ENCODE measurements at regions not wholly inside any gene's neighbourhood (a gene's known extent, or its start where the extent isn't known, plus 50 kb on each side); places are given as distances from the start of the nearest gene placed in this dataset.
"Not testable (repeated sequence)": the region's sequence is repeated elsewhere in the genome, so short reads cannot be mapped to it uniquely, and the experiment has no call there.

DNA sequence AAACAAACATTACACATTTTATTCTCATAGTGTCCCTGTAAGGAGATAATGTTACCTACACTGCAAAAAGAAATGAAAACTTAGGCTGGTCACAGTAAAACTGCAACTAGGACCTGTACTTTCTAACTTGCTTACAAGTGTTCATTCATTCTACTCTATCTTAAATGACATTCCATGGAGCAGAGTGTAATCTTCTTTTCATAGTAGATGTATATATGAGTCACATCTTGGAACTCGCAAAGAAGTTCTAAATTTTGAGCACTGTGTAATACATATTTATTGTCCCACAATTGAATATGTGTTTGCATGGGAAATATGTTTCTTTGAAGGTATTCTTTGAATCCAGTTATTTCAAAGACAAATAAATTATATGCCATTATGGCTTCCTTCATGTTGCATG is 1258.5 kb upstream of the ADGRL2 start:
- DNase-seq: no peak

DNA sequence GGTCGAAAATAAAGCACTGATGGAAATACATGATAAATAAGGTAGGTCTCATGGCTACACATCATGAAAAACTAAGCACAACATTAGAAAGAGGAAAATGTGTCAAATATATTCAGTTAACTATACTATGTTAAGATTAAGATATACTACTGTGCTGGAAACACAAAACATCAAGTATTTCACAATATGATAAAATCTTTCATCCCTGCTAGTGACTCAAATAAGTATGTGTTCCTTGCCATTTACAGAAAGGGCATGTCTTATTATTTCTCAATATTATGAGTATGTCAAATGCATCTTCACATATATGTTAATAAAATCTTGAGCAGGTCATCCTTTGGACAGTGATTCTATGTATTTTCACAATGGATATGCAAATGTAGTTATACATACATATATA is 1260.1 kb upstream of the ADGRL2 start:
- DNase-seq: no peak

DNA sequence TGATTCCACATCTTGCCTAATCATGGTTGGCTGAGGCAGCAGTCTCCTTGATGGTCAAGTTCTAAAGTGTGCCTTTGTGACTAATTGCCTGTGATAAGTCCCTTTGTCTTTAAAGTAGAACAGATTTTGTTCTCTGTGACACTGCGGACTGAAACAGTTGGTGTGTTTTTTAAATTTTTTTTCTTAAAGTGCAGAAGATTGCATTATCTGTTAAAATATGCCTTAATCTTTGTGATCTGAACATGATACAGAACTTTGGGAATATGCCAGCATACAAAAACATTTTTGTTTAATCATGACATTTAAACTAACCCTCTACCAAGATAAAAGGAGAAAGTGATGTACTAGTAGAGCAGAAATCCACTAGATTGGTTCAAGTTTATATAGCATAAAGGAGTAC is 1260.6 kb upstream of the ADGRL2 start:
- no peak for DNase-seq

DNA sequence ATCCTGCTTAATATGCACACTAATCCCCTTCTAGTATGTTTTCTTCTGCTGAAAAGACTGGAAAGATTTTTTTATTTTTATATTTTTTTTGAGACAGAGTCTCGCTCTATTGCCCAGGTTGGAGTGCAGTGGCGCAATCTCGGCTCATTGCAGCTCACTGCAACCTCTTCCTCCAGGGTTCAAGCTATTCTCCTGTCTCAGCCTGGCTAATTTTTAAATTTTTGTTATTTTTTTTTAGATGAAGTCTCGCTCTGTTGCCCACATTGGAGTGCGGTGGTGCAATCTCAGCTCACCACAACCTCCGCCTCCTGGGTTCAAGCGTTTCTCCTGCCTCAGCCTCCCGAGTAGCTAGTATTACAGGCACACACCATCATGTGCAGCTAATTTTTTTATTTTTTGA is 1261.4 kb upstream of the ADGRL2 start:
- not testable (repeated sequence) for DNase-seq

DNA sequence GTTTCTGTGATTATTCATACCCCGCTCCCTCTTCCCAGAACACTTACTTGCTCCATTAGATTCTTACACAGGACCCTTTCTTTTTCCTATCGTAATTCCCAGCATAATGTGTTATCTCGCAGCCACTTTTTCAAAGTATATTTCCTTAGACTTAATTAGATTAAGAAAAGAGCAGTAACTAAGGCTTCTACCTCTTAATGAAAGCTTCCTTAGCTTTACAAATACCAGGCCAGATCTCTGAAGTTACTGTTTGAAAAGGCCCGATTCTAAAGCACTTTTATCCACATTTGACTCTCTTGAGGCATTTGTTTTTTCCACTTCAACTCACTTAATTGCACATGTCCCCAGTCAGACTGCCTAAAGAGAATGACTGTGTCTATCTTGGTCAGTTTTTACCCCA is 1264.3 kb upstream of the ADGRL2 start:
- DNase-seq: no peak

DNA sequence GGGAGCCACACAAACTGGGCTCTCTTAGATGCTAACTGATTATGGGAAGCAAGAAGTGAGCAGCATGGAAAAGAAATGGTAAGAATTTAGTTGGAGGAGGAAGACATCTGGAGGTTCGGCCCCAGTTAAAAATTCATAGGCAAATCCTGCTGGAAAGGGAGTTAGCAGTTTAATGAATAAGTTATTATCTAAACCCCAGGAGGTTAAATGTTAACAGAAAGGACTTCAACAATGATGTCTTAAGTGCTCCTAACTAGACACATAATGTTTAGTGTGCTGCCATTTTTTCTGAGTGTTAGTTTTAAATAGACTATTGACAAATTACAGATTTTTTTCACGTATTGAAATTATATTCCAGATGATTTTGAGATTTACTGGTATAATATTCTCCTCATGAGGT is 1265.3 kb upstream of the ADGRL2 start:
- DNase-seq: no peak

DNA sequence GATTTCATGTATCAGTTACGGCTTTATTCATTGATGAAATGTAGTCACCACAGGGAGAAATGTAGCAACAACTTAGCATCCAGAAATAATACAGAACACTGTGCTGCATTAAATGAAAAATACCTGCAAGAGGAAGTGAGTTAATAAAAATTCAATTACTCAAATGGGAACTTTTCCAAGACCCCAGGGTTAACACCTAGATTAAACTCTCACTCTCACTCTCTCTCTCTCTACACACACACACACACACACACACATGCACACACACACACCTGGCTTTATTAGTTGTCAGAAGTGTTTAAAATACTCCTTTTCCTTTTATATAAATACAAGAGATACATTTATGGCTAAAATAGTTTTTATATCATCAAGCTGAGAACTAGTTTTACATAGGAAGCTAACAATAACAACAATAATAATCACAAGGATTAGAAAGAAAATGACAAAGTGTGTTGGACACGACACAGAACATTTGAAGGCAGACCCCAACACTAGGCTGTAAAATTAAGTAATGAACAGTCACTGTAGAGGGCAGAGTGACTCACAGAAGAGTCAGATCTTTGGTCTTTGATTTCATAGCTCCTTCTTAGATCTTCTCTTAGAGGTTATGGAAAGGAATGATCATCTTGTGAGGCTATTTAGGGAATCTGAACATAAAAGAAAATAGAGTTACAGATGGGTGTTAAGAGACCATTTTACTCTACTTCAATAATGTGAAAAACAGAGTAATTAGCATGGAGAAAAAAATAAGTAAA is 1266.0 kb upstream of the ADGRL2 start:
- no peak for DNase-seq

DNA sequence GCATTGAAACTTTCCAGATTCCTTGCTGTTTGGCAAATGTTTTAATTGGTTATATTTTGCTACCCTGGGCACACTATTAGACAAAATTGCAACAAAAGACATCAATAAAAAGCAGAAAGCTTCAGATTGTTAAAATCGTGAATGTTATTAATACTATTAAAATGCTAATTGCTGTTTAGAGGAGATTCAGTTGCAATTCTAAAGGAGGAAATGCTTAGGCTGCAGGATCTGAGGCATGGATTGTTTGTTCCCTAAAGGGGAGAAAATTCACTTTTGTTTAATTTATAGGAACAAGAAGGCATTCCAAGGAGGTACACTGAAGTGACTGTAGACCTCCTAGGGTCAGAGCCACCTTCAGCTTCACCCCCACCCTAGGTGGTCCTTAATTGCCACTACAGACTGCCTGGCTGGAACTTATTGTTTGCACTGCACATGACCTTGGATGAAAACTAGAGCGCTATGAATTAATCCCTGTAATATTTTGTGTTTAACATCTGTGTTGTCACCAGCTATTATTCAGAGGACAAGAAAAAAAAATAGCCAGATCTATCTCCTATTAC is 1266.9 kb upstream of the ADGRL2 start:
- no peak for DNase-seq

DNA sequence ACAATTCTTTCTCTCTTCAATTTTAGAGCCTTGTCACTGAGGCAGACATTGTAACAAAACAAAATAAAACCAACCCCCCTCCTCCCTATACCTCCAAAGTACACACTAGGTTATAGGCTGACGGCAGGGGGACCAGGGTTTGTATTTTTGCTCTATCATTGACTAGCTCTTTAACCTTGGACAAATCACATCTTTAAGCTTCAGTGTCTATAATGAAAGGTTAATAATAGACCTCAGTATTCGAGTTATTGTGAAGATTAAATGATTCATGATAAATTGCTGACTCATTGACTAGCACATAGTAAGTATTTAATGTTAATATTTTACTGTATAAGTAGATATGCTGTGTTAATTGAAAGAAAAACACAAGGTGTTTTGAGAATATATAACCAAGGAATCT is 1267.6 kb upstream of the ADGRL2 start:
- DNase-seq: no peak

DNA sequence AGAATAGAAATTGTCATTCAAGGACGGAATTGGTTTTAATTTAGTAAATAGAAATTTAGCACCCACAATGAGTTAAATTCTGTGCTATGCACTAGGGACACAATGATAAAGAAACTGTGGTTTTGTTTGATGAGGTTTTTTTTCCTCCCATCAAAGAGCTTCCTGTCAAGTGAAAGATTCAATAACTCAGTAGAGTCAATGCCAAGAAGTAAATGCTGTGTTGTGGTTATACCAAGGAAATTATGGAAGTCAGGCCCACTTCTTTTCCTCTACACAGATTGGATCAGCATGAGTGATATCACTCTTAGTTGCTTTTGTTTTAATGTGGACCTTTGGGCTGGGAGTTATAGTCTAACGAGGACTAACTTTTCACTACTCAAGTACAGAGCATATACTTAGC is 1269.6 kb upstream of the ADGRL2 start:
- DNase-seq: no peak

DNA sequence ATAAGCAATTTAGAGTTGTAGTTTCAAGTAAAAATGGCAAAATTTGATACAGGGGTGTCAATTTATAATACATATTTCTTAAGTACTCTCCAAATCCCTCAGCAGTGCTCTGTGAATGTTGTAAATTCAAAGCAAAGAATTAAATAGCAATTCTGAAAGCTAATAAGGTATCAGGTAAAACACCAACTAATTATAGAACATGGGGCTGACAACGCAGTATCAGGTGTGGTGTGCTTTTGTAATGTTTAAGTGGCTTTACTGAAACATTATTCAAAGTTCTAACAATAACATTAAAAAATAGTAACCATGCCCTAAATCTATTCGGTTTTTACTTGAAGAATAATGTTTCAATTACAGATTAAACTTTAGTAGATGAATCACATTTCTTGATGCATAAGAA is 1271.2 kb upstream of the ADGRL2 start:
- DNase-seq: no peak

DNA sequence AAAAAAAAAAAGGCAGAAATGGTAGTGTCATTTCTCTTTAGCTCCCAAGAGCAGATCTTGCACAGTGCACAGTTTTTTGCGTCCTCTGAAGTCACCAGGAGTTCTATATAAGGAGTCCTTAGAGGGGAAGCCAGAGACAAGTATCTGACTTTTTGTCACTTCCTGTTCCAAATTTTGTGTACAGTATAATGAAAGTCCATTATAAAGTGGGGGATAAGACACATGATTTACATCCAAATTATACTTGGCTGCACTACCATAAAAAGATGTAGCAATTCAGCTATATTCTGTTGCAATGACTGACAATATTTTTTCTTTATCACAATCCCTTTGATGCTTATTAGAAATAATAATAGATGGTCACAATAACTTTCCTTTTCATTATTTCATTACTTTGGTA is 1276.9 kb upstream of the ADGRL2 start:
- DNase-seq: no peak

DNA sequence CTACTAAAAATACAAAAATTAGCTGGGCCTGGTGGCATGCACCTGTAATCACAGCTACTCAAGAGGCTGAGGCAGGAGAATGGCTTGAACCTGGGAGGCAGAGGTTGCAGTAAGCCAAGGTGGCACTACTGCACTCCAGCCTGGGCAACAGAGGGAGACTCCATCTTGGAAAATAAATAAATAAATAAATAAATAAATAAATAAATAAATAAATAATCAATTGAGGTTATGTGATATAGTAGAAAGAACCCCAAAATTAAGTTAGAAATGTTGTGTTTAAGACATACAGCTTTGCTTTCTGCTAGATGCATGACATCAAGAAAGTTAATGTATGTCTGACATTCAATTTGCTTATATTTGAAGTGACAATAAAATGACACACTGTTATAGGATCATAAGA is 1277.7 kb upstream of the ADGRL2 start:
- DNase-seq: not testable (repeated sequence)

DNA sequence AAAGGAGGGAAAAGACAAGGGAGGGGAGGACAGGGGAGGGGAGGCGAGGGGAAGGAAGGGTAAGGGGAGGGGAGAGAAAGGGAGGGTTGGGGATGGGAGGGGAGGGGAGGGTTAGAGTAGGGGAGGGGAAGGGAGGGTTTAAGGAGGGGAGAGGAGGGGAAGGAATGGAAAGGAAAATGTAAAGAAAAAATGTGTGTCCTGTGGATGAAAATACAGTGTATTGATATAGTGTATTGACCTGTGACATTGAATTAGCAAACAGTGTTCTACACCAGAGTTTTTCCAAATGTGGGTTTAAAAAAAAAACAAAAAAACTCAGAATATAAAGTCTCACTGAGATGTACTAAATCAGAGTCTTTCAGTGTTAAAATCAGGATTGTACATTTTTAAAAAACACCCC is 1279.8 kb upstream of the ADGRL2 start:
- no peak for DNase-seq

DNA sequence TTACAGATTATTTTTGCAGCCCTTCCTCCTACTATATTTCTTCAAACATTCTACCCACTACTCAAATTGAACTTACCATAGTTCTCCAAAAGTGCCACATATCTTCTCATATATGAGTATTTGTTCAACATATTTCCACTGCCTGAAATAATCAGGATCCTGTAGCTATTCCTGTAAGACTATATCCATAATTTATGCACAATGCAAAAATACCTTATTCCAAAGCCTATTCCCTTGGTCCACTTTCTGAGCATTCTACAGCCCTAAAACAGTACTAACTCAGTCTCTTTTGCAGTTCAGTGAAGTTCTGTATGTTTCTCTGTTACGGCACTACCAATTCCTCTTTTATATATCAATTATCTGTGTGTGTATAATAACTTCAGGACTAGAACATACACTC is 1283.7 kb upstream of the ADGRL2 start:
- DNase-seq: no peak

DNA sequence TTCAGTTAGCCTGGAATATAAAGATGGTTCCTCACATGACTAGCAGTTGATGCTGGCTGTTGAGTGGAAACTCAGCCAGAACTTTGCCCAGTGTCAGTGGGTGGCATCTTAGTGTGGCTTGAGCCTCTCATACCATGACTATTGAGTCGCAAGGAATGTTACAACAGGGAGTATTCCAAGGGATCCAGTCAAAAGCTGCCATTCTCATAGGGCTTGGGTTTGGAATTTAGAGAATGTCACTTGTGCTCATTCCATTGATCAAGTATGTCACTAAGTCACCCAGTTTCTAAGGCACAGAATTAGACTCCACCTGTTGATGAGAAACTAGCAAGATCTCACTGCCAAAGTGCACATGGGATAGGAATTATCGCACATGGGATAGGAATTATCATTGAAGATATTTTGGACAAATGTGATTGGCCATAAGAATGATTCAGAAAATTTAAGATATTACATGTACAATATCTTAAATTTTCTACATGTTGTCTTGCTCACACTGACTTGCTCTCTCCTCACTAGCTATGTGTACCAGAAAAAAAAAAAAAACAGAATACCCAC is 1290.7 kb upstream of the ADGRL2 start:
- DNase-seq: no peak

DNA sequence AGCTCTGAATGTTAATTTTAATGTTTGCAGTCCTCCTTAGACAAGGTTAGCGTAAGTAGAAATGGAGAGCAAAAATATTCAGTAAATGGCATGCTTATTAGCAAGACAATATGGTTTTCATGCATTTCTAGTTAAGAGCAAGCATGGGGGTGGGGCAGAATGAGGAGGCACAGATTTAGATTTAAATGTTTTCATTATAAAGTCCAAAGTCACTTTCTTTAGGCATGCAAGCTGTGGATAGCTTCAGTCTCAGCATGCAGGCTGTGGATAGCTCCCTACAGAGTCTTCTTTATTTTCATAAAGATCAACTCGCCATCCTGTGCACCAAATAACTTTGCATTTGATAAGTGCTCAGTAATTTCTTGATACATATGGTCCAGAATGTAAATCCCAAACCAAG is 1294.5 kb upstream of the ADGRL2 start:
- no peak for DNase-seq

DNA sequence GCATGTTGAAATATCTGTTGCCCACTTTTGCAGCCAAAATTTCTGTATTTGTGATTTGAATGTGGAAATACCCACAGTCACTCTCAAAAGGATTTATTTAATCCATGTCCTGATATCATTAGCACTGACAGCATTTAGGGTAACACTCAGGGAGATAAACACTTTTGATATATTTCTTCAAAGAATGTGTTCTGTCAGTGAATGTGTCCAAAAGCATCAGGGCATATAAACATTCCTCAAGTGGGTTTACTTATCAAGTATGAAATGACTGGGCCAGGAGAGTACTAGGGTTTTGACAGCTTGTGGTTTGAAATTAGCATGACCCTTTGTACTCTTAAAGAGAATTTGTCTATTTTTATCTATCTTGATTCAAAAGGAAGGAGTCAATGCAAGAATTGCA is 1302.1 kb upstream of the ADGRL2 start:
- no peak for DNase-seq

DNA sequence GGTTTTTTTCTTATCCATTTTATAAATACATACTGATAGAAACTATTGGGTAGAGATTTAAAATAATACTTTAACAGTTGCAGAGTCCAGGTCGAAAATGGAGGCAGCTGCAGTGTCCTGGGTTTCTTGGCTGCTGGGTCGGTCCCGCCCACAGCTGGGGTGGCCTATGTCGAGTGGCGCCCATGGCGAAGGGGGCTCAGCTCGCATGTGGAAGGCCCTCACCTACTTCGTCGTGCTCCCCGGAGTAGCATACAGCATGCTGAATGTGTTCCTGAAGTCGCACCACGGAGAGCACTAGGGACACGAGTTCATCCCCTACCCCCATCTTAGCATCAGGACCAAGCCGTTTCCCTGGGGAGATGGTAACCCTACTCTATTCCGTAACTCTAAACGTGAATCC is 1304.9 kb upstream of the ADGRL2 start:
- DNase-seq: no peak

DNA sequence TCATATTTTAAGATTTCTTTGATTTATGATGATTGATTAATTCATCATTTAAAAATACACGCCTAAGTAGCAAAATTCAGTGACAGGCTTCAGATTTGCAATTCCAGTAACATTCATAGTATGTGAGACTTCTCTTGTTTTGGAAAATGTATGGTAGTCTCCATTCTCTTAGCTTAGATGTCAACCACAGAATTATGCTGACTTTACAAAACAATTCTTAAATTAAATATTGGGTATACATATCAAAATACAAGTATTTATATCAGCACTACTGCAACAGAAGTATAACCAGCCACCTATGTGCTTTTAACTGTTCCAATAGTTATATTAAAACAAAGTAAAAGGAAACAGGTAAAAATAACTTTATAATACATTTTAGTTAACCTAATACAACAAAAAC is 1328.6 kb upstream of the ADGRL2 start:
- no peak for DNase-seq

DNA sequence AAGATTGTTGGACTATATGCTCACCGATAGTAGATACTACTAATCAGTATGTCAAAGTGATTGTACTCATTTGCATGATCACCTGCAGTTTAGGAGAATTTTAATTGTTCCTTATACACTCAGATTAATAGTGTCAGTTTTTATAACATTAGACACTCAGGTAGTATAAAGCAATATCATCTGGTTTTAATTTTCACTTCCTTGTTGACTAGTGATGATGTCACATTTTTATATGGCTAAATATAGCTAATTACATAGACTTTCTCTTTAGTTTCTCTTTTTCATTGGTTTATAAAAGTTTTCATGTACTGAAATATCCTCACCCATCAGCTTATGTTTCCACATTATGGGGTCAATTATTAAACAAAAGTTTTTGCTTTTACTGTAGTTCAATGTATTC is 1332.4 kb upstream of the ADGRL2 start:
- no peak for DNase-seq

DNA sequence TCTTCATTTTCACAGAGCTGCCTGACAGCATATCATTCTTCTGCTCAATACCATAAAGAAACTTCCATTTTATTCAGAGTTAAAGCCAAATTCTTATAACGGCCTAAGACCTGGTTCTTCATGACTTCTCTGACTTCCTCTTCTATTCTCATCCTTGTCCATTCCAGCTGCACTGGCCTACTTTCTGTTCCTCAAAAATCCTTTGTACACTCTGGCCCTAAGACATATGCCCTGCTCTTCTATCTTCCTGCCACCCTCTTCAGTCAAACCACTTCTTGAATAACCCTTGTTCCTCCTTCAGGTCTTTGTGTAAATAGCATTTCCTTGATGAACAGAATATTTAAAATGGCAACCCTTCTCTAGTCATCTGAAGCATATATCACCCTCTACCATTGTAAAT is 1338.7 kb upstream of the ADGRL2 start:
- no peak for DNase-seq

DNA sequence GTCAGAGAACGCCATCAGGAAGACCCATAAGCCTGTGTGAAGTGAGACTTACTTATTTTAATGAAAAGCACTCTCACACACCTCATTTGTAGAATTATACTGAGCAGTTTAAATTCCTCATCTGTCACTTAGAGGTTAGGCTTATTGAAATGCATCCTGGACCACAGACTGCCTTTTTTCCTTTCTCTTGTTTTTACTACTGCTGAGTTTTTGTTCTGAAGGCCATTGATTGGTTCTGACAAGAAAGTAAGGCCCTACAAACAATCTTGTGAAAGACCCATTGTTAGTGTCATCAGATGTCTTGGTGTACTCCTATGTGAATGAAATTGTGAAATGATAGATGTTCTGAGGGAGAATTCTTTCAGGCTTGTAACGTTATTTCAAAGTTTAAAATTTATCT is 1343.3 kb upstream of the ADGRL2 start:
- DNase-seq: no peak

DNA sequence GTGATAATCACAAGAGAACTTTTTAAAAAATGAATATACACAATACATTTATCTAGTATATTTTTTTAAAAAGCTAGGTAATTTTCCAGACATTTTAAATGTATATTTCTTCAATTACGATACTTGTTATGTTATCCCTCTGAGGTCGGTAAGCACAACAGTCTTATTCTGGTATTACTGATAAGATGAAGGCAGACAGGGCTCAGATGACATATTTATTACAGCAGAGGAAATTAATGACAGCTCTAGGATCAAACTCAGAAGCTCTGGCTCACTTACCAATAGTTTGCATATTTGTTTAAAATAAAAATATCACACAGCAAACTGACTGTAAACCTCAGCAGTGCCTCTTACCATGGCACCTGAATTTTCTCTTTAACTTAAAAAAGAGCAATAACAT is 1347.0 kb upstream of the ADGRL2 start:
- no peak for DNase-seq

DNA sequence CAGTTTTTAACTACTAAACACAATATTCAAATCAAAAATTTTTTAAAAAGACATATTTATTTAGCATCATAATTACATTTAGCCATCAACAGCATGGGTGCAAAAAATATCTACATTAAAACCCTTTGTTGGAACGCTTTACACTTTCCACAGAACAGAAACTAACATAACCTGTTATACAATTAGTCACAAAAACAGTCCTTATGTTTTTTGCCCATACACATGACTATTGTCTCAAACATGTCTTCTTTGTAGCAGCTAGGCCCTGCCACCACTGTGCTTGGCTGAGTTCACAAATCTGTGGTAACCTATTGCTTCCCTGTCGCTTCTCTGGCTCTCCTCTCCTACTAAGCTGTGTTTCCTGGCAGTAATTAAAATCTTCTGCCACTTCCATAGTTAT is 1350.0 kb upstream of the ADGRL2 start:
- no peak for DNase-seq
